Superior temporal gyrus (tissue), 1 donor: ENCODE measurements at regions not wholly inside any gene's neighbourhood (a gene's known extent, or its start where the extent isn't known, plus 50 kb on each side); places are given as distances from the start of the nearest gene placed in this dataset.

Experiments
- DNase-seq: peaks from one replicate; pipeline ENCODE4 v3.0.0-alpha.2; 2016; ENCODE audit errors: extremely low spot score

DNA sequence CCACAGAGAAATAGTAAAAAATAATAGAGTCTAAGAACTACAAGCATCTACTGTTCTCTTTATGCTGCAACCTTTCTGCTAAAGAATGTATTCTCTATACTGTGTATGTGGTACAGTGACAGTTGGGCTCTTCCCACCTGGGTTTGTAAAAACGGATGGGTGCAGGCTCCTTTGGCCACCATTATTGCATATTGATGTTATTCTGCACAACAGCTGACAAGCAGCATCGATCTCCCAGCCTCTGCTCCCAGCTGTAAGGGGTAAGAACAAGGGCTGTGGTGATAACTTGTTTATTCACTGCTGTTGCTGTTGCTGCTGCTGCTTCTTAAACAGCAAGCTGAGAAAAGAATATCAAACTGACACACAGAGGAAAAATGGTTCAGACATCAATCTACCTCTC is 56.1 kb downstream of the KCNRG start:
- DNase-seq: peak; percentile 34

DNA sequence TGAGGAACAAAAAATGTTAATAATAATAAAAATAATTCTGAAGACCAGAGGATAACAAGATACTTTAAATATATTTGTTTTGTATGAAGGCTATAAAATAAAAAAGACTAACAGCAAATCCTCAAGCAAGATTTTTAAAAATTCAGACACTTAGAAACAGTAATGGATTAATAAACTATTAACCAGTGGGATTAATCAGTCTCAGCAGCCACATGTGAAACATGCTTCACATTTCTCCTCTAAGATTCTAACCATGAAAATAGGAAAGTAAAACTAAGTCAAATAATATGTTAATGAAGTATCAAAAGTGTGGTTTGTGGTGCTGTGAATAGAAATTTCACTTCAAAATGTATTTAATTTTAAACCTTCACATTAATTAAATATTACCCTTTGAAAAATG is 57.4 kb downstream of the KCNRG start:
- no peak for DNase-seq

DNA sequence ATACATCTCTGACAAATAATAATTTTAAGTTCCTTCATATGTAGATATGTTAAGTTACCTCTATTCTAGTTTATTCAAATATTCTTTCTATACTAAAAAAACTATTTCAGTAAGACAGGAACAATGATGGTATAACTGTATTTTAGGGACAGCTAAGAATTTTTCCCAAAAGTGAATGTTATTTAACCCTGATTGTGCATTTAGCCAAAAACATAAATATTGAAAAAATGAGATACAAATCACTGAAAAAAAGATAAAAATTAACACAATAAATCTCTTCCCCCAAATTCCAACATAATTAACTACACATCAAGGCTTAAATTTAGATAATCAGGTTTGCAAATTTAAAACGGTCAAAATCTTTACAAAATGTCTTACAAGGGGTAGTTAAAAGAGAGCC is 58.1 kb downstream of the KCNRG start:
- DNase-seq: no peak

DNA sequence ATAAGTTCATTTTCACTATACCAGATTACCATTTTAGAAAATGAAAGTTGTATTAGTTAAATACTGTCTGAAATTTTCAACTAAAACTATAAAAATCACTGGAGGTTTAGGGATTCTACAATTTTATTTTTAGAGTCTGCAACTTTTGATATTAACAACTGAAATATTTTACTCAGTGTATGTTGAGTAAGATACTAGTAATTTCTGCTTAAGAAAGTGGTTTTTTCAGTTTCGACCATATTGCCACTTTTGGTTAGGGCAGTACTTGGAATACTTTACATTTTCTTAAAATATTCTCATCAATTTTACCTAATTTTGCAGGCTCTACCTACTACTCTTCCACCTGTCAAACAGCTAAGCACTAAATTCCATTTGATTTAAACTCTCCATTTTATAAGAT is 59.6 kb downstream of the KCNRG start:
- no peak for DNase-seq

DNA sequence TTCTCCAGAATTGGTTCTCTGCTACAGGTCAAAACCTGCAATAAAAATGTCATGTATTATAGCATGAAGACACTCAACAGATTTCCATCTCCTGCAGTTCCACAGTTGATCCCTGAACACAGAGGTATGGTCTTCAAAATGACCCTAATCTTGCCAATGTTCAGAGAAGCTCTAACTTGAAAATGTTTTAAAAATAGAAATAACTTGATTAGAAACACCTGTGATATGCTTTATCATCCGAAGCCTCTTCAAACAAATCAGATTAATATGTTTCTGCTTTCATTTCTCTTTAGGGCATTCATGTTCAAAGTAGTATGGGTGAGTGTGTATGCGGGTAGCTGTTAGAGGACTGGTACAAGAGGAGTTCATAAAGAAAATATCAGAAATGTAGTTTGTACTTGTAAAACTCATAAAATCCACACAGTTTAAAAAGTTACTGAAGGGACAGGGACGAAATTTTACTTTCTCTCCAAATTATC is 60.4 kb downstream of the KCNRG start:
- no peak for DNase-seq

DNA sequence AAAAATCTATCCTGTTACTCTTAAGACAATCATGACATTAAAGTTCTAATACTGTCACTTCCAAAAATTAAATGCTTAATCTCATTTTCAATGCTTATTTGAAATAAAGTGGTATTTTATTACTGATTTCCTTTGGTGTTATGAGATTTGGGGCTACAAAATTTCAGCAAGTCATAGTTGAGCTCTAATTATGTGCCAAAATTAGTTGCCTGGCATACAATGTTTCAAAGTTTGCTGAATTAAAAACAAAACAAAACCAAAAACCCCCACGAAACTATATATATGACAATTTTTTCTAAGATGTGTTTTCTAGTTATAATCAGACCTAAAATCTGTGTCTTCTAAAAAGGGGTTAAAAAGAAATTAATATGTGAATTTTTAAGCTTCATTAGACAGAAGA is 62.2 kb downstream of the KCNRG start:
- DNase-seq: no peak

DNA sequence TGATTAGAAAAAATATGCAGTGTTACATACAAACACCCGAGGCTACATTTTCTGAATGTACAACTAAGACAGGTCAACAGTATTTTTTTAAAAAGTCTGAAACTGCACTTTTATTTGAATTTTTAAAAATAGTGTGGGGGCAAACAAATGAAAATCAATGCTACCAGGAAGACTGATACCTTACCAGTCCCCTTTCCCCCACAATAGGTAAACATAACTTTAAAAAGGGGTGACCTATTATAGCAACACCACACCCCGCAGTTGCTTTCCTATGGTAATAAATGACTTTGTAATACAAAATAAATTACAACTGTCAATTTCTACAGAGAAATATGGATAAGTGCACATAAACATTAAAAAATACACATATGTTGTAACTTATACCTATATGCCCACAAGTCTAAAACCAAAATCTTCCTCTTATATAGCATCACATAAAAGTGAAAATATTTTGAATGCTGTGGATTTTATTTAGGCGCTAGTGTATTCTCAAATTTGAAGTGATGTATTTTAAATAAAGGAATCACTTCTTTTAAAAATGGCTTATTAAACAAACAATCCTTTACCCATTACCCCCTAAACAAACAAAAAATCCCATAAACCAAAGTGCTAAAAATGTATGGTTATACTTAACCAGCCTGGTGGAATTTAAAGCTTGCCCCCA is 63.1 kb downstream of the KCNRG start:
- DNase-seq: no peak

DNA sequence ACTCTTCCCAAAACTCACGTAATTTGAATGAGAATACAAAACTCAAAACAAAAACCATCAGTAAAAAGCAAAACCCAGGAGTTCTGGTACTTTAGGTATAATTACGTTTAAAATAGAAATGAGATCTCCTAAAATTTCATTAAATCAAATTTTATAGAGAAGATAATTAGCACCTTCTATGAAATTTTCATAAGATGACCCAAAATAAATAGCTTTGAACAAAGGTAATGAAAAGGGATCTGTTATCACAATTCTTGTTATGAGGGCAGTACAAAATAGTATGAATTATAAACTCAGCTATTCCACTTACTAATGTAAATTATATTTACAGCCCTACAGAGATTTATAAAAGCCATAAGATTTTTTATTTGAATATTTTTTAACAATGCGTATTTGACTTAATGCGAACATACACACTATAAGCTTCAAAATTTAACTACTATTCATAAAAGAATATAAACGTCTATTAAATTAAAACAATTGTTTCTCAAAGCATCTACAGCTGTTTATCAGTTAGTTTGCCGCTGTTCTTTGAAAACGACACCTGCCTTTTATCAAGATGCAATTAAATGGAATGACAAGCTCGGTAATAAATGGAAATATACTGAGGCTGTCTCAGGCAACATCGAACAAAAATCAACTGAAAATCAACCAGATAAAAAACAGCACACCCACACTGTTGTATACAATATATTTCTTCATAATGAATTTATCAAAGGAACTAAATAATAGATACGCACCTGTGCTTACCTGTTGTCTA is 63.8 kb downstream of the KCNRG start:
- DNase-seq: no peak

DNA sequence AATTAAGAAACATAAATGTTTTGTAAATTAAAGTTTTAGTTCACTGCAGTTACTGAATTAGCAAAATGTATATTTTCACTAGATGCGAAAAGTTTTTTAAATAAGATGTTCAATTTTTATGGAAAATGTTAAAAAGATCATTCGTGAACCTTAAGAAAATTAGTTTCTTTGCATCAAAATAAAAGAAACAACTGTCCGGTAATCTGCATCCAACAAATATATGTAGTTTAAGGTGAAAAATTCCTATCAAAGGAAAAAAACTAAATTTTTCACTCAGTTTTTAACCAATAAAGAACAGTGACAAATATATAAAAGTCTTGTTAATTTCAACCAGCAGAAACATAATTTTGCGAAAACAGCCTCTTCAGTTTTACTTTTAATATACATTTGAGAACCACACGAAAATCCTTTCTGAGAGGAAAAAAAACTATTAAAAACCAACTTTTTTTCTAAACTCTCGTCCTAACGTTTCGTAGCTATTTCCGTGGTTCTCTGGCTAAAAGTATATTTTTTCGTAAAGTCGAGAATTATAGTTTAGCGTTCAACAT is 64.5 kb downstream of the KCNRG start:
- no peak for DNase-seq

DNA sequence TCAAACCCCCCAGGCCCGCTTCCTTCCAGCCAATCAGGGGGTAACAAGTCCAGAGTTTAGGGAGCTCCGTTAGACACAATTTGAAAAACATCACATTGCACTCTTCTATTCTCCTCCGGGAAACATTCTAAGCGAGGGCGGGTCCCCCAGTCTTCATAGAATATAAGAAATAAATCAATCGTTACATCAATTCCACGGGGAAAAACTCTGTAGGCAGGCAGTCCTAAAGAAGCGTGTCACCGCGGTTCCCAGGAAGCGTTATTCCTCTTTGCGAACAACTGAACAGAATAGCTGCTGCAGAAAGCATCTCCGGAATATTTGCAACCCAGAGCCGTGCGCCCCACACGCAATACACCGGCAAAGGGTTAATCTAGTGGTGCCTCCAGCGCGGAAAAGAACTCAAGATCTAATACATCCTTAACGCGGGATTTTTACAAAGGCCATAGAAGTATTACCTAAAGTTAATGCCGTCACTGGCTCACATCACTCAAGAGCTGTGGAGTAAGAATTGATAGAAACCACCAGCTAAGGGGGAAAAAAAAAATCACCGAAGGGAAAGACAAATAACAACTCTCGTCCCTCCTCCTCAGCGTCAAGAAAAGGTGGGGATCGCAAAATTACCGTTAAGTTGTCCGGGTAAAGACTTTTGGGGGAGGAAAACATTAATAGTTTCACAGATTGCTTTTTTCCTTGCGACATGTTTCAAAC is 65.1 kb downstream of the KCNRG start:
- peak; percentile 60 for DNase-seq

GRCh38 chr13:50080911-50081678 is 65.9 kb downstream of the KCNRG start:
- no peak for DNase-seq

- DNase-seq: peak; percentile 99
These were observed 66.6 kb downstream of the KCNRG start for GRCh38 chr13:50081679-50082425.

DNA sequence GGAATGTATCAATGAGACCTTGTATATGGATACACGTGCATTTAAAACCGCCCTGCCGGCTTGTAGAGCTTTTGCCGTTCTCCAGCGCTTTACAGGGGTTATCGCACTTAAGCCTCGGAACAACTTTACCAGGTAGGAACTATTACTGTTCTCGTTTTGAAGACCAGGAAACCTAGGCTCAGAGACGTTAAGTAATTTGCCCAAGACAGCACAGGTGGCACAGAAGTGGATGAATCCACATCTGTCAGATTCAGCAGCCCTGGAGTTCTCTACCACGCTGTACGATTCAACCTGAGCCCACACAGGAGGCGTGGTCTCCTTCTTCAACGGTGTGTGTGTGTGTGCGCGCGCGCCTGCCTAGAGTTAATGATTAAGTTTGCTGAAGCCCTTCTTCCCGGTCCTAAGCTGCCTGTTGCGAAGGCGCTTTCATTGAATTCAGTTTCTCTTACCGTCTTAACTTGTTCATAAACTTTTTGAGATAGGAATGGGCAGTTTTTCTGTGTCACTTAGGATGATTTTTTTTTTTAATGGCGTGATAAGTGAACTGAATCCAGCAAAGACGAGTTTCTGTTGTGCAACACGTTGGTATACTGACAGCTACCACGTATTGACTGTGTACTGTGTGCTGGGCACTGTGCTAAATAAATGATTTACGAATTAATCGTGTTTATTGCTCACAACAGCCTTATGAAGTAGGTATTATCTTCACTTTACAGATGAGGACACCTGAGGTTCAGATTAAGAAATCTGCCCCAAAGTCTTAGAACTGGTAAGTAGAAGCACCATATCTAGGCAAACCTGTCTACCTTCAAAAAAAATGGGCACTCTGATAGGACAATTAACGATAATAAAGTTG is 67.4 kb downstream of the KCNRG start:
- no peak for DNase-seq

- DNase-seq: peak; percentile 95
These were observed 69.8 kb downstream of the KCNRG start for GRCh38 chr13:50085063-50085462.

GRCh38 chr13:50089633-50090032 is 74.4 kb downstream of the KCNRG start:
- DNase-seq: no peak

DNA sequence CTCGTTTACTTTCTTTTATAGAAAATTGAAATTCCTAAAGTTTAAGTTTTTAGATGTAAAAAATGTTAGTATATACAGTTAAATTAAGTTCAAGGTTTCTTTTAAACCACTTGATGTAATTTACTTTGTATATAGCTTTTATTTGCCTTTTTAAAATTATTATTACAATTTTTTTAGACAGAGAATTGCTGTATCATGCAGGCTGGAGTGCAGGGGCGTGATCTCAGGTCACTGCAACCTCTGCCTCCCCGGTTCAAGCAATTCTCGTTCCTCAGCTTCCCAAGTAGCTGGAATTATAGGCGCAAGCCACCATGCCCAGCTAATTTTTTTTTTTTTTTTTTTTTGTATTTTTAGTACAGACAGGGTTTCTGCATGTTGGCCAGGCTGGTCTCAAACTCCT is 75.0 kb downstream of the KCNRG start:
- DNase-seq: no peak

- DNase-seq: no peak
These were observed 79.5 kb downstream of the KCNRG start for GRCh38 chr13:50094615-50095293.

GRCh38 chr13:50098693-50099092 is 83.4 kb downstream of the KCNRG start:
- no peak for DNase-seq

DNA sequence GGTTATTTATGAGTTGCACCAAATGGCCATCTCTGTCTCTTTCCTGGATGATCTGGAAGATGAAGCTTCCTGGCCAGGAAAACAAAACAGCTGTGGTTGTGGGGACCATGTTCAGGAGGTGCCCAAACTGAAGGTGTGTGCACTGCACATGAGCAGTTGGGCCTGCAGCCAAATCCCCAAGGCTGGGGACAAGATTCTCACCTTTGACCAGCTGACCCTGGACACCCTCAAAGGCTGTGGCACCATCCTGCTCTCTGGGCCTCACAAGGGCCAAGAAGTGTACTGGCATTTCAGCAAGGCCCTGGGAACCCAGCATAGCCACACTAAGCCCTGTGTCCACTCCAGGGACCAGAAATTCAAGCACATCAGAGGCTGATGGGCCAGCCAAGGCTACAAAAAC is 84.2 kb downstream of the KCNRG start:
- DNase-seq: no peak
